Endodermal cell (in vitro differentiated cells): ENCODE measurements at regions not wholly inside any gene's neighbourhood (a gene's known extent, or its start where the extent isn't known, plus 50 kb on each side); places are given as distances from the start of the nearest gene placed in this dataset.

Experiments used
- DNase-seq: peaks from one replicate; pipeline ENCODE4 v3.0.0-alpha.2; 2017
- H3K27ac ChIP-seq: 2 replicates; pipeline ENCODE4 v1.5.1; 2013; ENCODE audit warnings: mild to moderate bottlenecking, low read depth, low read length, moderate library complexity
- H3K27me3 ChIP-seq: 2 replicates; pipeline ENCODE4 v1.6.1; 2013; ENCODE audit warnings: mild to moderate bottlenecking, low read length, moderate library complexity; ENCODE audit not compliant: insufficient read depth, control insufficient read depth, poor library complexity, severe bottlenecking
- H3K36me3 ChIP-seq: 2 replicates; pipeline ENCODE4 v1.7.0; 2013; ENCODE audit warnings: mild to moderate bottlenecking, low read length, moderate library complexity; ENCODE audit not compliant: control insufficient read depth, insufficient read depth
- H3K4me1 ChIP-seq: one replicate; pipeline ENCODE4 v1.7.0; 2013; ENCODE audit warnings: low read length; ENCODE audit not compliant: control insufficient read depth, insufficient read depth
- H3K4me3 ChIP-seq: 2 replicates; pipeline ENCODE4 v1.5.1; 2013; ENCODE audit warnings: mild to moderate bottlenecking, low read length, moderate library complexity
- H3K9ac ChIP-seq: 2 replicates; pipeline ENCODE4 v1.6.1; 2013; ENCODE audit warnings: mild to moderate bottlenecking, low read length, moderate library complexity; ENCODE audit not compliant: poor library complexity, severe bottlenecking; ENCODE audit errors: extremely low read depth
- H3K9me3 ChIP-seq: 2 replicates; pipeline ENCODE4 v1.6.1; 2013; ENCODE audit warnings: mild to moderate bottlenecking, low read length, moderate library complexity; ENCODE audit not compliant: control insufficient read depth
- H3K27ac Mint-ChIP-seq: 2 replicates; pipeline ENCODE4 v1.8.0; 2020; ENCODE audit warnings: mixed read lengths
- H3K27me3 Mint-ChIP-seq: 2 replicates; pipeline ENCODE4 v1.8.0; 2021; ENCODE audit warnings: mild to moderate bottlenecking, mixed read lengths; ENCODE audit not compliant: insufficient read depth
- H3K36me3 Mint-ChIP-seq: 2 replicates; pipeline ENCODE4 v1.8.0; 2020; ENCODE audit warnings: low read depth, mixed read lengths
- H3K4me1 Mint-ChIP-seq: 2 replicates; pipeline ENCODE4 v1.8.0; 2020; ENCODE audit warnings: mixed read lengths
- H3K4me3 Mint-ChIP-seq: 2 replicates; pipeline ENCODE4 v1.8.0; 2020; ENCODE audit warnings: mild to moderate bottlenecking, moderate library complexity, mixed read lengths
- H3K9me3 Mint-ChIP-seq: 2 replicates; pipeline ENCODE4 v1.8.0; 2020; ENCODE audit warnings: mild to moderate bottlenecking, mixed read lengths
- WGBS, 2 experiments: methylation state at CpG; one replicate each; pipeline versions ENCODE4 v1.1.5 to v1.1.7; 2013; ENCODE audit warnings: missing lambda C conversion rate in 2 of 2, mixed read lengths in 1 of 2; ENCODE audit not compliant: insufficient coverage in 1 of 2, insufficient read length in 1 of 2; 5-methylcytosine and 5-hydroxymethylcytosine counted together
- TF ChIP-seq, protein P1 (sequence below): fragments of 200-600 bp; sonication (generic); conservative IDR thresholded peaks from 2 replicates; pipeline ENCODE4 v1.5.0; 2021; ENCODE audit warnings: antibody characterized with exemption, mild to moderate bottlenecking

DNA sequence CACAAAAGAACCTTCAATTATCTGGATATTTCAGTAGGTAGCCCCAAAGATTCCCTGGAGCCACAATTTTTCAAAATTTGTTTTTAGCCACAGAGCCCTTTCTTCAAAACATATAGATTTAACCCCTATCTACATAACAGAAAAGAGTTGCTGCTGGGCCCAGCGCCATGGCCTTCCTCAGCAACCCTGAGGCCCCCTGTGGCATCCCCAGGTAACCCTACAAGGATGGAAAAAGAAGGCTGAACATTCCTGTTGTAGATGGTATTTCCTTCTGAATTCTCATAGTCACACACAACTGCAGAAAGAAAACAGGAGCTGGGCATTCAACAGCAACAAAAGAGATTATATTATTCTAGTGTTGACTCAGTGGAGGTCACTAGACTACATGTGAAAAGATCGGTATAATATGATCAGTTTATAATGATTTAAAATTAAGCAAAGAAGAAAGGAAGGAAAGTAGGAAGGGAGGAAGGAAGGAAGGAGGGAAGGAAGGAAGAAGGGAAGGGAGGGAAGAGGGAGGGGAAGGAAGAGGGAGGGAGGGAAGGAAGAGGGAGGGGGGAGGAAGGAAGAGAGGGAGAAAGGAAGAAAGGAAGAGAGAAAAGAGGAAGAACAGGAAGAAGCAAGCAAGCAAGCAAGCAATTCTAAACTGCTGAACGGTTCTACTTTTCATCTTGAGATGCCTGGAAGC is 342.5 kb upstream of the NR2F2 start:
- Mint-ChIP-seq H3K9me3 (no peaks in the 10 kb centered on the region), H3K27me3 (peaks cover 6% of the 10 kb centered on the region), H3K4me3 (no peak overlapping the region), H3K36me3 (no peaks in the 10 kb centered on the region), H3K27ac (no peak overlapping the region), H3K4me1 (peaks cover 3% of the 10 kb centered on the region)
- TF ChIP-seq, protein P1, sequence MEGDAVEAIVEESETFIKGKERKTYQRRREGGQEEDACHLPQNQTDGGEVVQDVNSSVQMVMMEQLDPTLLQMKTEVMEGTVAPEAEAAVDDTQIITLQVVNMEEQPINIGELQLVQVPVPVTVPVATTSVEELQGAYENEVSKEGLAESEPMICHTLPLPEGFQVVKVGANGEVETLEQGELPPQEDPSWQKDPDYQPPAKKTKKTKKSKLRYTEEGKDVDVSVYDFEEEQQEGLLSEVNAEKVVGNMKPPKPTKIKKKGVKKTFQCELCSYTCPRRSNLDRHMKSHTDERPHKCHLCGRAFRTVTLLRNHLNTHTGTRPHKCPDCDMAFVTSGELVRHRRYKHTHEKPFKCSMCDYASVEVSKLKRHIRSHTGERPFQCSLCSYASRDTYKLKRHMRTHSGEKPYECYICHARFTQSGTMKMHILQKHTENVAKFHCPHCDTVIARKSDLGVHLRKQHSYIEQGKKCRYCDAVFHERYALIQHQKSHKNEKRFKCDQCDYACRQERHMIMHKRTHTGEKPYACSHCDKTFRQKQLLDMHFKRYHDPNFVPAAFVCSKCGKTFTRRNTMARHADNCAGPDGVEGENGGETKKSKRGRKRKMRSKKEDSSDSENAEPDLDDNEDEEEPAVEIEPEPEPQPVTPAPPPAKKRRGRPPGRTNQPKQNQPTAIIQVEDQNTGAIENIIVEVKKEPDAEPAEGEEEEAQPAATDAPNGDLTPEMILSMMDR: no peak
- no peaks in the 10 kb centered on the region for H3K9me3 ChIP-seq
- DNase-seq: no peak
- 67 to 82% methylated on average over 2 to 3 of the region's 3 CpGs for WGBS, 2 experiments
- H3K27me3 ChIP-seq: no peaks in the 10 kb centered on the region
- H3K9ac ChIP-seq: no peak overlapping the region
- no peaks in the 10 kb centered on the region for H3K4me1 ChIP-seq
- peak overlapping the region; percentile 20 for H3K27ac ChIP-seq
- H3K36me3 ChIP-seq: no peaks in the 10 kb centered on the region
- no peak overlapping the region for H3K4me3 ChIP-seq

DNA sequence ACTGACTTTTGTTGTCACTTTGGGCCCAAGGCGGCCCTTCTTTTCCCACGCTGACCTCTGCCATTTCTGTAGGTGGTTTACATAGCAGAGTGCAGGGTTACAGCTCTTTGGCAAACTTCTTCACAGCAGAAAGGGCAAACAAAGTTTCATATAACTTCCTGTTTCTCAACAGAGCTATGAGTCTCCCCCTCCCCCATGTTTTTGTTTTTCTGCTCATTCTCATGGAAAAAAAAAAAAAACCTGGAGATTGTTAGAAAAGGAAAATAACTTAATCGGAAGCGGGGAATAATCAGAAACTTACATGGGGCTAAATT is 342.0 kb upstream of the NR2F2 start:
- no peak overlapping the region for H3K27ac Mint-ChIP-seq

DNA sequence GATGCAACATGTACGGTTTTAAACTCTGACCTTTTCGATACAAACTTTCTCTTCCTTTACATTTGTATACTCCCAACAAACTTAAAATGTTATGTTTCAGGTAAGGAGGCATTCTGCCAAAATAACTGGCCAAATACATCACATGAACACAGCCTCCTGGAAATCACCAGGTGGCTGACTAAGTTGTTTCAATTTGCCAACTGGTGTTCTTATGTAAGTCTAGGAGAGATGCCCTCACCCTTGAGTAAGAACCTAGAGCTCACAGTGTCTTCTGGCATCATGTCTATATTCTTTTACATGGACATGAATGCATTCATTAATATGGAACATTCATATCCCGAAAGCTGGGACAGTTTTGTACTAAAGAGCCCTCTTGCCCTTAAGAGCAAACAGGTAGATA is 341.1 kb upstream of the NR2F2 start:
- Mint-ChIP-seq H3K36me3 (no peaks in the 10 kb centered on the region), H3K9me3 (no peaks in the 10 kb centered on the region), H3K4me1 (peaks cover 3% of the 10 kb centered on the region), H3K4me3 (no peak overlapping the region), H3K27me3 (peaks cover 6% of the 10 kb centered on the region), H3K27ac (no peak overlapping the region)
- Histone ChIP-seq H3K36me3 (no peaks in the 10 kb centered on the region), H3K9me3 (no peaks in the 10 kb centered on the region), H3K27me3 (no peaks in the 10 kb centered on the region), H3K9ac (no peak overlapping the region), H3K4me1 (no peaks in the 10 kb centered on the region), H3K4me3 (no peak overlapping the region), H3K27ac (no peak overlapping the region)
- 98 to 100% methylated on average over 1 to 3 of the region's 3 CpGs for WGBS, 2 experiments
- DNase-seq: no peak
- TF ChIP-seq, protein P1: no peak

More for the DNA sequence above, 342.0 kb upstream of the NR2F2 start:
- Mint-ChIP-seq H3K36me3 (no peaks in the 10 kb centered on the region), H3K27me3 (peaks cover 6% of the 10 kb centered on the region), H3K9me3 (no peaks in the 10 kb centered on the region), H3K4me1 (peaks cover 3% of the 10 kb centered on the region), H3K4me3 (no peak overlapping the region)
- H3K36me3 ChIP-seq: no peaks in the 10 kb centered on the region
- no peak overlapping the region for H3K9ac ChIP-seq
- TF ChIP-seq, protein P1: no peak
- no peak overlapping the region for H3K4me3 ChIP-seq
- H3K4me1 ChIP-seq: no peaks in the 10 kb centered on the region
- WGBS, 2 experiments: 86 to 100% methylated on average over 1 to 4 of the region's 4 CpGs
- H3K27ac ChIP-seq: peak overlapping the region; percentile 20
- no peak for DNase-seq
- no peaks in the 10 kb centered on the region for H3K9me3 ChIP-seq
- no peaks in the 10 kb centered on the region for H3K27me3 ChIP-seq
